Breast epithelium (tissue), 3 donors: ENCODE measurements at regions not wholly inside any gene's neighbourhood (a gene's known extent, or its start where the extent isn't known, plus 50 kb on each side); places are given as distances from the start of the nearest gene placed in this dataset.

Experiments used
- CTCF ChIP-seq, 3 donors: fragments of 450-650 bp; IDR thresholded peaks; one replicate each; pipeline ENCODE4 v1.5.1; 2016 to 2017; ENCODE audit warnings: antibody characterized with exemption in 3 of 3, mild to moderate bottlenecking in 3 of 3, moderate library complexity in 3 of 3
- POLR2A ChIP-seq: fragments of 450-650 bp; IDR thresholded peaks from one replicate; pipeline ENCODE4 v1.6.1; 2016; ENCODE audit warnings: antibody characterized with exemption, mild to moderate bottlenecking, moderate library complexity
- POLR2AphosphoS5 ChIP-seq, 3 donors: sonication (generic); formaldehyde crosslinking; IDR thresholded peaks; one replicate each; pipeline ENCODE4 v1.6.1; 2017; ENCODE audit warnings: antibody characterized with exemption in 3 of 3

GRCh38 chr3:3927198-3927597 is 128.0 kb downstream of the LRRN1 start:
- TF ChIP-seq CTCF (IDR thresholded peaks at IDR 0.05) = no peak
- TF ChIP-seq POLR2A = no peak
- TF ChIP-seq POLR2AphosphoS5 (IDR thresholded peaks at IDR 0.05) = no peak
